ENCODE measurements at regions not wholly inside any gene's neighbourhood (a gene's known extent, or its start where the extent isn't known, plus 50 kb on each side); places are given as distances from the start of the nearest gene placed in this dataset.
A peak's percentile ranks its signal among the peaks of the same experiment; 100 is the strongest.

GRCh38 chr2:239729681-239730566, 295.2 kb downstream of the NDUFA10 start:
- DNase-seq (peak in 1 of 14 experiments; percentile 30), ATAC-seq (ENCODE audit: poor library complexity) (no peak)
- no peaks in the 10 kb centered on the region for H3K36me3 Mint-ChIP-seq (ENCODE audit: low read depth)
- intact Hi-C loops (cut with DNase I, micrococcal nuclease) = no loop called here
- H3K4me3 Mint-ChIP-seq = no peak overlapping the region
- ChIA-PET POLR2A (no interaction called here), CTCF (no interaction called here)
- no peak overlapping the region for H3K27ac ChIP-seq (ENCODE audit: low read depth in 1 of 2, low read length in 2 of 2)
- no peak overlapping the region for H3K4me3 ChIP-seq (ENCODE audit: low read length)
- H3K4me1 ChIP-seq (ENCODE audit: insufficient read depth, low read length) = peaks cover 13% of the 10 kb centered on the region
- TF ChIP-seq, protein P1, sequence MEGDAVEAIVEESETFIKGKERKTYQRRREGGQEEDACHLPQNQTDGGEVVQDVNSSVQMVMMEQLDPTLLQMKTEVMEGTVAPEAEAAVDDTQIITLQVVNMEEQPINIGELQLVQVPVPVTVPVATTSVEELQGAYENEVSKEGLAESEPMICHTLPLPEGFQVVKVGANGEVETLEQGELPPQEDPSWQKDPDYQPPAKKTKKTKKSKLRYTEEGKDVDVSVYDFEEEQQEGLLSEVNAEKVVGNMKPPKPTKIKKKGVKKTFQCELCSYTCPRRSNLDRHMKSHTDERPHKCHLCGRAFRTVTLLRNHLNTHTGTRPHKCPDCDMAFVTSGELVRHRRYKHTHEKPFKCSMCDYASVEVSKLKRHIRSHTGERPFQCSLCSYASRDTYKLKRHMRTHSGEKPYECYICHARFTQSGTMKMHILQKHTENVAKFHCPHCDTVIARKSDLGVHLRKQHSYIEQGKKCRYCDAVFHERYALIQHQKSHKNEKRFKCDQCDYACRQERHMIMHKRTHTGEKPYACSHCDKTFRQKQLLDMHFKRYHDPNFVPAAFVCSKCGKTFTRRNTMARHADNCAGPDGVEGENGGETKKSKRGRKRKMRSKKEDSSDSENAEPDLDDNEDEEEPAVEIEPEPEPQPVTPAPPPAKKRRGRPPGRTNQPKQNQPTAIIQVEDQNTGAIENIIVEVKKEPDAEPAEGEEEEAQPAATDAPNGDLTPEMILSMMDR (IDR thresholded peaks at IDR 0.05) = no peak
- no peaks in the 10 kb centered on the region for H3K36me3 ChIP-seq (ENCODE audit: insufficient read depth, low read length)
- peaks cover 0 to 7% of the 10 kb centered on the region in 2 experiments for H3K9me3 ChIP-seq (ENCODE audit: control insufficient read depth in 1 of 2, insufficient read depth in 1 of 2, low read length in 2 of 2)
- H3K27ac Mint-ChIP-seq = no peak overlapping the region
- H3K27me3 Mint-ChIP-seq = no peaks in the 10 kb centered on the region
- H3K27me3 ChIP-seq (ENCODE audit: control insufficient read depth in 1 of 2, insufficient read depth in 2 of 2, low read length in 2 of 2) = peaks cover 0 to 2% of the 10 kb centered on the region in 2 experiments
- H3K4me1 Mint-ChIP-seq (ENCODE audit: low read depth) = no peaks in the 10 kb centered on the region
- H3K9me3 Mint-ChIP-seq = no peaks in the 10 kb centered on the region

- CTCF ChIA-PET = no interaction called here
Observed at GRCh38 chr2:239729151-239729550, 296.0 kb downstream of the NDUFA10 start.

DNA sequence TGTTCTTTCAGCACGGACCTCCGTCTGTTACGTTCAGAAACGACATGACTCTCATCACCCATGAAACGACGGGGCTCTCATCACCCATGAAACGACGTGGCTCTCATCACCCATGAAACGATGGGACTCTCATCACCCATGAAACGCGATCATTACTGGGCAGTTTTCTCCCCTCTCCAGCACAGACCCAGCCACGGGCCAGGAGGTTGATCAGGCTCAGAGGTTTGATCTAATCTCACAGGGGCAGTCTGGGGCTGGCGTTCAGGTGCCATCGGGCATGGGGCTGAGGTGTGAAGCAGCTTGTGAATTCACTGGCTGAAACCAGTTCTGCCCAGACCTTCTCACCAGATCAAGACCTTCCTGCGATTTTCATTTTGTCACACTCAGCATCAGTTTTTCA, 296.4 kb downstream of the NDUFA10 start:
- Histone ChIP-seq H3K36me3 (ENCODE audit: insufficient read depth, low read length) (no peaks in the 10 kb centered on the region), H3K4me1 (ENCODE audit: insufficient read depth, low read length) (peaks cover 13% of the 10 kb centered on the region), H3K9me3 (ENCODE audit: control insufficient read depth in 1 of 2, insufficient read depth in 1 of 2, low read length in 2 of 2) (no peaks in the 10 kb centered on the region), H3K27ac (ENCODE audit: low read depth in 1 of 2, low read length in 2 of 2) (no peak overlapping the region), H3K27me3 (ENCODE audit: control insufficient read depth in 1 of 2, insufficient read depth in 2 of 2, low read length in 2 of 2) (no peaks in the 10 kb centered on the region), H3K4me3 (ENCODE audit: low read length) (no peak overlapping the region)
- TF ChIP-seq, protein P1 (IDR thresholded peaks at IDR 0.05) = no peak
- Mint-ChIP-seq H3K27ac (no peak overlapping the region), H3K9me3 (no peaks in the 10 kb centered on the region), H3K27me3 (no peaks in the 10 kb centered on the region), H3K4me1 (ENCODE audit: low read depth) (no peaks in the 10 kb centered on the region), H3K4me3 (no peak overlapping the region), H3K36me3 (ENCODE audit: low read depth) (no peaks in the 10 kb centered on the region)
- intact Hi-C loops (cut with DNase I, micrococcal nuclease) = no loop called here
- no peak for DNase-seq
- CTCF ChIA-PET = no interaction called here
- ATAC-seq (ENCODE audit: poor library complexity) = no peak
- POLR2A ChIA-PET = no interaction called here

More at GRCh38 chr2:239729151-239729550, 296.0 kb downstream of the NDUFA10 start:
- Mint-ChIP-seq H3K36me3 (ENCODE audit: low read depth) (no peaks in the 10 kb centered on the region), H3K4me3 (no peak overlapping the region), H3K27me3 (no peaks in the 10 kb centered on the region), H3K4me1 (ENCODE audit: low read depth) (no peaks in the 10 kb centered on the region), H3K9me3 (no peaks in the 10 kb centered on the region), H3K27ac (no peak overlapping the region)
- TF ChIP-seq, protein P1 (IDR thresholded peaks at IDR 0.05) = no peak
- ATAC-seq (ENCODE audit: poor library complexity) = no peak
- Histone ChIP-seq H3K4me1 (ENCODE audit: insufficient read depth, low read length) (peaks cover 13% of the 10 kb centered on the region), H3K36me3 (ENCODE audit: insufficient read depth, low read length) (no peaks in the 10 kb centered on the region), H3K27me3 (ENCODE audit: control insufficient read depth in 1 of 2, insufficient read depth in 2 of 2, low read length in 2 of 2) (no peaks in the 10 kb centered on the region), H3K27ac (ENCODE audit: low read depth in 1 of 2, low read length in 2 of 2) (no peak overlapping the region), H3K4me3 (ENCODE audit: low read length) (no peak overlapping the region), H3K9me3 (ENCODE audit: control insufficient read depth in 1 of 2, insufficient read depth in 1 of 2, low read length in 2 of 2) (no peaks in the 10 kb centered on the region)
- intact Hi-C loops (cut with DNase I, micrococcal nuclease) = no loop called here
- POLR2A ChIA-PET = no interaction called here
- DNase-seq = no peak
